Heart left ventricle (tissue), 13 donors: ENCODE measurements at regions not wholly inside any gene's neighbourhood (a gene's known extent, or its start where the extent isn't known, plus 50 kb on each side); places are given as distances from the start of the nearest gene placed in this dataset.

Experiments used
- POLR2A ChIP-seq, 2 donors: fragments of 450-650 bp; IDR thresholded peaks; one replicate each; pipeline ENCODE4 v1.6.1; 2017; ENCODE audit warnings: antibody characterized with exemption in 2 of 2, mild to moderate bottlenecking in 2 of 2, moderate library complexity in 2 of 2
- TF ChIP-seq, protein P1 (sequence below), 12 donors: fragments of 200-600 bp; sonication (generic) in 4 of 12; IDR thresholded peaks; one replicate each; pipeline versions ENCODE4 v1.5.0 to v1.8.0; 2018 to 2022; ENCODE audit warnings: antibody characterized with exemption in 12 of 12, mild to moderate bottlenecking in 5 of 12
- donor health status: ischemic (EF 13 %, LVEDD 7.1; RV severe dilation, severe dysfunction).
- donor health status: DM: no; HTN: yes; CAD: no.
- donor health status: DM: no; HTN: no; CAD: no.
- donor health status: ischemic (EF 25% LVEDD 6.9; RV normal size, moderate dysfunction).
- donor health status: ischemic (EF 25% LVEDD 5.7; RV mildly dilated, moderate dysfunction).
- donor health status: ischemic (EF 35%, LVEDD 5.7; RV mildly dilated, moderate dysfunction).
- donor health status: nonischemic (EF 11% LVEDD 7.7; RV severe dilation, severe dysfunction).
- donor health status: DM: yes; HTN: yes; CAD: no.
- donor health status: PGD.
- donor health status: ischemic (EF 29% LVEDD 5.4; RV normal size, mild dysfunction).
- donor health status: nonischemic (EF 23%, LVEDD 6.1; RV moderate dilation, normal function).

DNA sequence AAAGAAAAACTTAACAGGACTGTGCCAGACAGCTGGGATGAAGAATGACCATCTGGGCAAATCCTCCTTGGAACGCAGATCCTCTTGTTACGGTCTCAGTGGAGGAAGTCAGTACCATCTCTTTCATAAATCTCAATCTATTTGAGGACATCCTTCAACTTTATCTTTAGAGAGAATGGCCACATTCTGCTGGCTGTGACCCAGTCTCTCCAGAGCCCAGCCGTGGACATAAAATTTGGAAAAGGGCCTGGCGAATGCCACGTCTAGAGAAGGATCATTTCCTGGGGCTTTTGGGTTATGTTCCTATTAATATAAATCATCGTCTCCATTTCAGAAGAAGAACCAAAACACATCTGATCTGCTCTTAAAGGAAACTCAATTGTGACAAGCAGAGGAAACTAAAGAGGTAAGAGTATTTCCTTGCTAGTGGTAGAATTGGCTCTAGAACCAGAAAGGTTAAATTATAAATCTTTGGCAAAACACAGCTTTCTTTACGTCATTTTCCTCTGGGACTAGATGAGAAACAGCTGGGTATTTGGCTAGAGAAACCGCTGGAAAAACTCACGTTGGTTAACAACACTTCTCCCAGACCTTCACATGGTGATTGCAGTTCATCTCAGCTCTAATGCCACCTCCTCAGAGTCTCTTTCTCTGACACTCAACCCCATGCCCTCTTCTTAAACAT, 164.7 kb downstream of the CHIC2 start:
- no peak for TF ChIP-seq POLR2A (IDR thresholded peaks at IDR 0.05)
- TF ChIP-seq, protein P1, sequence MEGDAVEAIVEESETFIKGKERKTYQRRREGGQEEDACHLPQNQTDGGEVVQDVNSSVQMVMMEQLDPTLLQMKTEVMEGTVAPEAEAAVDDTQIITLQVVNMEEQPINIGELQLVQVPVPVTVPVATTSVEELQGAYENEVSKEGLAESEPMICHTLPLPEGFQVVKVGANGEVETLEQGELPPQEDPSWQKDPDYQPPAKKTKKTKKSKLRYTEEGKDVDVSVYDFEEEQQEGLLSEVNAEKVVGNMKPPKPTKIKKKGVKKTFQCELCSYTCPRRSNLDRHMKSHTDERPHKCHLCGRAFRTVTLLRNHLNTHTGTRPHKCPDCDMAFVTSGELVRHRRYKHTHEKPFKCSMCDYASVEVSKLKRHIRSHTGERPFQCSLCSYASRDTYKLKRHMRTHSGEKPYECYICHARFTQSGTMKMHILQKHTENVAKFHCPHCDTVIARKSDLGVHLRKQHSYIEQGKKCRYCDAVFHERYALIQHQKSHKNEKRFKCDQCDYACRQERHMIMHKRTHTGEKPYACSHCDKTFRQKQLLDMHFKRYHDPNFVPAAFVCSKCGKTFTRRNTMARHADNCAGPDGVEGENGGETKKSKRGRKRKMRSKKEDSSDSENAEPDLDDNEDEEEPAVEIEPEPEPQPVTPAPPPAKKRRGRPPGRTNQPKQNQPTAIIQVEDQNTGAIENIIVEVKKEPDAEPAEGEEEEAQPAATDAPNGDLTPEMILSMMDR (IDR thresholded peaks at IDR 0.05), result no peak
